Astrocyte (in vitro differentiated cells and primary cell): ENCODE measurements at regions not wholly inside any gene's neighbourhood (a gene's known extent, or its start where the extent isn't known, plus 50 kb on each side); places are given as distances from the start of the nearest gene placed in this dataset.
A peak's percentile ranks its signal among the peaks of the same experiment; 100 is the strongest.

Experiments used
- DNase-seq: peaks from one replicate; pipeline ENCODE4 v3.0.0-alpha.2; 2010; ENCODE audit warnings: low read depth
- FAIRE-seq: peaks from 2 replicates; lab custom pipeline; 2011; peaks lifted over from hg19 to GRCh38; lab: Jason Lieb, UNC
- H2AFZ ChIP-seq: 2 replicates; pipeline ENCODE4 v1.6.0; 2012; ENCODE audit warnings: low read depth, low read length, inconsistent platforms
- H3K27ac ChIP-seq: 2 replicates; pipeline ENCODE4 v1.5.1; 2011; ENCODE audit warnings: low read depth, low read length, inconsistent platforms
- H3K27me3 ChIP-seq: 2 replicates; pipeline ENCODE4 v1.6.0; 2011; ENCODE audit warnings: low read length, inconsistent platforms; ENCODE audit not compliant: insufficient read depth
- H3K36me3 ChIP-seq: 2 replicates; pipeline ENCODE4 v1.5.1; 2011; ENCODE audit warnings: low read length, inconsistent platforms; ENCODE audit not compliant: insufficient read depth
- H3K4me1 ChIP-seq: 2 replicates; pipeline ENCODE4 v1.5.1; 2011; ENCODE audit warnings: low read length, inconsistent platforms; ENCODE audit not compliant: insufficient read depth
- H3K4me2 ChIP-seq: 2 replicates; pipeline ENCODE4 v1.6.0; 2012; ENCODE audit warnings: low read length, inconsistent platforms
- H3K4me3 ChIP-seq: 2 replicates; pipeline ENCODE4 v1.5.1; 2011; ENCODE audit warnings: low read depth, mild to moderate bottlenecking, low read length, inconsistent platforms; ENCODE audit not compliant: insufficient read depth
- H3K79me2 ChIP-seq: 2 replicates; pipeline ENCODE4 v1.6.0; 2012; ENCODE audit warnings: mild to moderate bottlenecking, low read length, inconsistent platforms; ENCODE audit not compliant: insufficient read depth
- H3K9ac ChIP-seq: 2 replicates; pipeline ENCODE4 v1.6.0; 2012; ENCODE audit warnings: mild to moderate bottlenecking, low read length, inconsistent platforms
- H3K9me3 ChIP-seq: 2 replicates; pipeline ENCODE4 v1.5.1; 2012; ENCODE audit warnings: low read depth, mild to moderate bottlenecking, low read length, inconsistent platforms; ENCODE audit not compliant: insufficient read depth
- H4K20me1 ChIP-seq: 2 replicates; pipeline ENCODE4 v1.6.0; 2012; ENCODE audit warnings: low read length, inconsistent platforms; ENCODE audit not compliant: insufficient read depth
- H3K27ac Mint-ChIP-seq: one replicate; pipeline ENCODE4 v1.8.0; 2021; ENCODE audit warnings: mild to moderate bottlenecking, mixed read lengths; ENCODE audit not compliant: unreplicated experiment
- H3K27me3 Mint-ChIP-seq: one replicate; pipeline ENCODE4 v1.8.0; 2021; ENCODE audit warnings: low read depth, mixed read lengths; ENCODE audit not compliant: unreplicated experiment
- H3K36me3 Mint-ChIP-seq: one replicate; pipeline ENCODE4 v1.8.0; 2021; ENCODE audit warnings: low read depth, mixed read lengths; ENCODE audit not compliant: unreplicated experiment
- H3K4me1 Mint-ChIP-seq: one replicate; pipeline ENCODE4 v1.8.0; 2021; ENCODE audit warnings: low read depth, mixed read lengths; ENCODE audit not compliant: unreplicated experiment
- H3K4me3 Mint-ChIP-seq: one replicate; pipeline ENCODE4 v1.8.0; 2021; ENCODE audit warnings: mild to moderate bottlenecking, moderate library complexity, mixed read lengths; ENCODE audit not compliant: unreplicated experiment
- H3K9me3 Mint-ChIP-seq: one replicate; pipeline ENCODE4 v1.8.0; 2021; ENCODE audit warnings: mild to moderate bottlenecking, mixed read lengths; ENCODE audit not compliant: unreplicated experiment
- CTCF ChIP-seq: IDR thresholded peaks from 2 replicates; pipeline ENCODE4 v1.5.1; 2011; ENCODE audit warnings: low read depth, mild to moderate bottlenecking, inconsistent platforms, low read length, moderate library complexity; ENCODE audit not compliant: insufficient read depth
- EZH2 ChIP-seq: IDR thresholded peaks from 2 replicates; pipeline ENCODE4 v1.6.1; 2012; ENCODE audit warnings: mild to moderate bottlenecking, low read length, inconsistent platforms; ENCODE audit not compliant: insufficient read depth

- Histone ChIP-seq H3K79me2 (no peaks in the 10 kb centered on the region), H3K9ac (no peak overlapping the region), H2AFZ (no peak overlapping the region), H3K27me3 (no peaks in the 10 kb centered on the region), H3K4me2 (no peak overlapping the region), H3K9me3 (no peaks in the 10 kb centered on the region), H4K20me1 (no peaks in the 10 kb centered on the region), H3K4me1 (no peaks in the 10 kb centered on the region), H3K27ac (no peak overlapping the region), H3K36me3 (no peaks in the 10 kb centered on the region), H3K4me3 (no peak overlapping the region)
- Mint-ChIP-seq H3K9me3 (peaks cover 2% of the 10 kb centered on the region), H3K4me3 (no peak overlapping the region), H3K36me3 (no peaks in the 10 kb centered on the region), H3K27ac (no peak overlapping the region), H3K4me1 (no peaks in the 10 kb centered on the region), H3K27me3 (no peaks in the 10 kb centered on the region)
- DNase-seq (no peak), FAIRE-seq (no peak)
- no peak for TF ChIP-seq CTCF
- TF ChIP-seq EZH2, result no peak
Measured at GRCh38 chr7:115638853-115639252, 391.7 kb downstream of the TFEC start.

GRCh38 chr7:115637128-115637527 lies 393.4 kb downstream of the TFEC start:
- Mint-ChIP-seq H3K27ac (no peak overlapping the region), H3K4me3 (no peak overlapping the region), H3K27me3 (no peaks in the 10 kb centered on the region), H3K36me3 (no peaks in the 10 kb centered on the region), H3K9me3 (peaks cover 2% of the 10 kb centered on the region), H3K4me1 (no peaks in the 10 kb centered on the region)
- DNase-seq (no peak), FAIRE-seq (peak; percentile 56)
- H3K27me3 ChIP-seq, result no peaks in the 10 kb centered on the region
- H3K36me3 ChIP-seq, result no peaks in the 10 kb centered on the region
- H3K79me2 ChIP-seq, result no peaks in the 10 kb centered on the region
- no peak overlapping the region for H3K27ac ChIP-seq
- no peaks in the 10 kb centered on the region for H3K4me1 ChIP-seq
- no peak overlapping the region for H2AFZ ChIP-seq
- H4K20me1 ChIP-seq, result no peaks in the 10 kb centered on the region
- no peaks in the 10 kb centered on the region for H3K9me3 ChIP-seq
- no peak overlapping the region for H3K4me2 ChIP-seq
- no peak overlapping the region for H3K4me3 ChIP-seq
- no peak overlapping the region for H3K9ac ChIP-seq
- TF ChIP-seq CTCF (no peak), EZH2 (no peak)

- no peaks in the 10 kb centered on the region for H3K27me3 ChIP-seq
- Mint-ChIP-seq H3K27me3 (no peaks in the 10 kb centered on the region), H3K4me1 (no peaks in the 10 kb centered on the region), H3K4me3 (no peak overlapping the region), H3K9me3 (peaks cover 2% of the 10 kb centered on the region), H3K27ac (no peak overlapping the region), H3K36me3 (no peaks in the 10 kb centered on the region)
- DNase-seq, result no peak
- H3K4me2 ChIP-seq, result no peak overlapping the region
- no peaks in the 10 kb centered on the region for H3K79me2 ChIP-seq
- no peak overlapping the region for H3K4me3 ChIP-seq
- FAIRE-seq, result no peak
- no peak overlapping the region for H2AFZ ChIP-seq
- no peak overlapping the region for H3K27ac ChIP-seq
- H3K4me1 ChIP-seq, result no peaks in the 10 kb centered on the region
- H3K9me3 ChIP-seq, result no peaks in the 10 kb centered on the region
- H3K9ac ChIP-seq, result no peak overlapping the region
- no peaks in the 10 kb centered on the region for H4K20me1 ChIP-seq
- no peaks in the 10 kb centered on the region for H3K36me3 ChIP-seq
- TF ChIP-seq EZH2 (no peak), CTCF (no peak)
Measured at GRCh38 chr7:115635876-115636275, 394.7 kb downstream of the TFEC start.
